ENCODE measurements at regions not wholly inside any gene's neighbourhood (a gene's known extent, or its start where the extent isn't known, plus 50 kb on each side); places are given as distances from the start of the nearest gene placed in this dataset.

GRCh38 chr11:76732643-76733042 lies 50.5 kb upstream of the TSKU start:
- no peak overlapping the region for H3K4me2 ChIP-seq (ENCODE audit: low read length)
- H3K36me3 ChIP-seq (ENCODE audit: control insufficient read depth in 1 of 2, insufficient read depth in 2 of 2, low read length in 2 of 2) = no peaks in the 10 kb centered on the region
- no TSS peak for BruUV-seq (replicated peaks)
- no peaks in the 10 kb centered on the region for H3K9me3 ChIP-seq (ENCODE audit: control insufficient read depth in 1 of 2, insufficient read depth in 1 of 2, low read depth in 1 of 2, low read length in 2 of 2)
- peaks cover 3% of the 10 kb centered on the region; the same call in 1 of the 2 replicates for H3K27me3 ChIP-seq (ENCODE audit: insufficient read depth, low read length)
- no peaks in the 10 kb centered on the region for H3K4me1 ChIP-seq (ENCODE audit: control insufficient read depth in 1 of 2, insufficient read depth in 2 of 2, low read length in 2 of 2)
- CTCF ChIA-PET = no interaction called here
- no peaks in the 10 kb centered on the region for H3K9me2 ChIP-seq (ENCODE audit: insufficient read depth)
- no peak overlapping the region for H3K27ac ChIP-seq (ENCODE audit: low read depth, low read length)
- POLR2A ChIA-PET = no interaction called here
- H2AFZ ChIP-seq (ENCODE audit: low read depth, low read length, poor library complexity, severe bottlenecking) = no peak overlapping the region
- H3K79me2 ChIP-seq (ENCODE audit: insufficient read depth, low read length) = no peaks in the 10 kb centered on the region
- TF ChIP-seq TCF7L2 (IDR thresholded peaks at IDR 0.05; ENCODE audit: borderline replicate concordance, extremely low read depth, insufficient read depth, insufficient read length) (no peak), RAD21 (IDR thresholded peaks at IDR 0.05; ENCODE audit: low read depth) (no peak), SRF (IDR thresholded peaks at IDR 0.05; ENCODE audit: low read depth) (no peak), POLR2A (IDR thresholded peaks at IDR 0.05; ENCODE audit: borderline replicate concordance, extremely low read depth, insufficient read depth, insufficient read length) (no peak), CBX3 (IDR thresholded peaks at IDR 0.05; ENCODE audit: low read depth) (no peak), CTCF (IDR thresholded peaks at IDR 0.05 in 2 of 3, conservative IDR thresholded peaks at IDR 0.05 in 1 of 3; ENCODE audit: borderline replicate concordance in 1 of 3, insufficient read depth in 1 of 3, low read depth in 2 of 3, low read length in 2 of 3) (no peak), EZH2phosphoT487 (IDR thresholded peaks at IDR 0.05; ENCODE audit: borderline replicate concordance) (no peak), ATF3 (IDR thresholded peaks at IDR 0.05) (no peak), CEBPB (IDR thresholded peaks at IDR 0.05; ENCODE audit: low read depth) (no peak), EZH2 (IDR thresholded peaks at IDR 0.05) (no peak), MAX (IDR thresholded peaks at IDR 0.05) (no peak), SP1 (IDR thresholded peaks at IDR 0.05; ENCODE audit: low read depth) (no peak), REST (IDR thresholded peaks at IDR 0.05; ENCODE audit: low read depth) (no peak), JUND (IDR thresholded peaks at IDR 0.05) (no peak), EGR1 (IDR thresholded peaks at IDR 0.05; ENCODE audit: low read depth) (no peak), ZNF274 (IDR thresholded peaks at IDR 0.05; ENCODE audit: low read depth, low read length) (no peak), POLR2AphosphoS5 (IDR thresholded peaks at IDR 0.05; ENCODE audit: low read depth, low read length) (no peak), FOSL1 (IDR thresholded peaks at IDR 0.05; ENCODE audit: low read depth) (no peak), ZBTB33 (IDR thresholded peaks at IDR 0.05; ENCODE audit: extremely low read depth, insufficient replicate concordance, low read length) (no peak)
- RAD21 ChIA-PET (ENCODE audit: low non-redundant PET in 1 of 2, low total read pairs in 2 of 2, uncharacterized antibody in 2 of 2, unreplicated experiment in 2 of 2) = no interaction called here
- H3K4me3 ChIP-seq (replicated peaks in 1 of 2; ENCODE audit: low read depth in 1 of 2, low read length in 2 of 2) = no peak overlapping the region
- ATAC-seq = no peak
- H4K20me1 ChIP-seq (ENCODE audit: insufficient read depth) = no peaks in the 10 kb centered on the region
- intact Hi-C loops (cut with micrococcal nuclease) = loop anchor here (5.0 kb wide), 1 partner anchor 455 kb away; no protein-coding TSS in a partner anchor
- H3K9ac ChIP-seq (ENCODE audit: low read length) = no peak overlapping the region
- DNase-seq (ENCODE audit: low read depth, low spot score) = no peak
